A673 (cell line): ENCODE measurements at regions not wholly inside any gene's neighbourhood (a gene's known extent, or its start where the extent isn't known, plus 50 kb on each side); places are given as distances from the start of the nearest gene placed in this dataset.

Source experiments
- BruUV-seq: library from RNA; stranded (reverse); fragments of 400-500 nt; replicated peaks from 2 replicates; lab custom pipeline; 2021; lab: Mats Ljungman, UMichigan
- CTCF ChIA-PET: fragments of 300-600 bp; sonication (Branson Sonifier 250); formaldehyde crosslinking; loops from one replicate; lab custom pipeline; 2022; ENCODE audit warnings: antibody characterized with exemption; lab: Charles Lee
- POLR2A ChIA-PET: fragments of 300-600 bp; sonication (Branson Sonifier 250); formaldehyde crosslinking; loops from one replicate; lab custom pipeline; 2022; ENCODE audit warnings: antibody characterized with exemption; ENCODE audit not compliant: low non-redundant PET; lab: Charles Lee
- DNase-seq: peaks from one replicate; pipeline ENCODE4 v3.0.0-alpha.2; 2015; ENCODE audit warnings: low spot score
- H3K27ac ChIP-seq: fragments of 200-600 bp; sonication (generic); 2 replicates; pipeline ENCODE4 v1.5.1; 2016; ENCODE audit warnings: mixed run types, low read depth, mild to moderate bottlenecking, mixed read lengths, antibody characterized with exemption, low read length; ENCODE audit not compliant: poor library complexity, severe bottlenecking
- H3K27me3 ChIP-seq: fragments of 200-600 bp; sonication (generic); replicated peaks from 2 replicates; pipeline ENCODE4 v1.6.1; 2017; ENCODE audit warnings: mixed run types, low read depth, mild to moderate bottlenecking, mixed read lengths, antibody characterized with exemption, low read length; ENCODE audit not compliant: insufficient read depth, poor library complexity
- H3K36me3 ChIP-seq: fragments of 200-600 bp; sonication (generic); 2 replicates; pipeline ENCODE4 v1.6.1; 2016; ENCODE audit warnings: mixed run types, mild to moderate bottlenecking, mixed read lengths, antibody characterized with exemption, low read length; ENCODE audit not compliant: insufficient read depth, poor library complexity, severe bottlenecking
- H3K4me1 ChIP-seq: fragments of 200-600 bp; sonication (generic); 2 replicates; pipeline ENCODE4 v1.6.1; 2017; ENCODE audit warnings: mixed run types, mild to moderate bottlenecking, mixed read lengths, antibody characterized with exemption, low read length; ENCODE audit not compliant: insufficient read depth, poor library complexity, severe bottlenecking
- H3K4me3 ChIP-seq: fragments of 200-600 bp; sonication (generic); 2 replicates; pipeline ENCODE4 v1.5.1; 2016; ENCODE audit warnings: low read depth, mixed run types, mild to moderate bottlenecking, mixed read lengths, low read length; ENCODE audit not compliant: poor library complexity, severe bottlenecking
- H3K9me3 ChIP-seq: fragments of 200-600 bp; sonication (generic); 2 replicates; pipeline ENCODE4 v1.6.1; 2016; ENCODE audit warnings: mixed run types, low read depth, mild to moderate bottlenecking, mixed read lengths, antibody characterized with exemption, low read length; ENCODE audit not compliant: poor library complexity, severe bottlenecking
- EZH2 ChIP-seq: fragments of 200-600 bp; sonication (generic); IDR thresholded peaks from 2 replicates; pipeline ENCODE4 v1.6.1; 2017; ENCODE audit warnings: borderline replicate concordance, low read depth, mild to moderate bottlenecking, mixed read lengths, antibody characterized with exemption, low read length; ENCODE audit not compliant: poor library complexity, severe bottlenecking
- intact Hi-C: fragments of 100-400 bp; cut with micrococcal nuclease; formaldehyde crosslinking; loops from one replicate; pipeline ENCODE4 v1.10.0; 2022; ENCODE audit not compliant: unreplicated experiment
- TF ChIP-seq, protein P1 (sequence below): fragments of 300-800, 200-600 bp; sonication (generic); conservative IDR thresholded peaks from 2 replicates; pipeline ENCODE4 v1.5.1; 2017; ENCODE audit warnings: low read depth, mild to moderate bottlenecking, antibody characterized with exemption, low read length, moderate library complexity, mixed read lengths

DNA sequence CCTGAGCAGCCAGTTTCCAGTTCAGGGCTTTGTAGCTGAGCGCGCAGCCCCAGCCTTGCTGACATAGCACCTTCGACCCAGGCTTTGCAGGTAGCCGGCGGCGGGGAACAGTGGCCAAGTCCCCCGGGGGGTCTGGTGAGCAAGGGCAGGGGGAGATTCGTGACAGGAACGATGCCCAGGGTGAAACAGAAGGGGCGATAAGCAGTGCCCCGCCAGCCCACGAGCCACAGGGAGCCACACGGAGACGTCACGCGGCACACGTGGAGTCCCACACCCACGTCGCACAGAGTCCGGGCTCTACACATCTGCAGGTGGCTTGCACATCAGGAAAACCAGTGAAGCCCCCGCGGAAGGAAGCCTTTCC is 127.2 kb downstream of the SOX1 start:
- no peaks in the 10 kb centered on the region for H3K36me3 ChIP-seq
- intact Hi-C loops = no loop called here
- TF ChIP-seq, protein P1, sequence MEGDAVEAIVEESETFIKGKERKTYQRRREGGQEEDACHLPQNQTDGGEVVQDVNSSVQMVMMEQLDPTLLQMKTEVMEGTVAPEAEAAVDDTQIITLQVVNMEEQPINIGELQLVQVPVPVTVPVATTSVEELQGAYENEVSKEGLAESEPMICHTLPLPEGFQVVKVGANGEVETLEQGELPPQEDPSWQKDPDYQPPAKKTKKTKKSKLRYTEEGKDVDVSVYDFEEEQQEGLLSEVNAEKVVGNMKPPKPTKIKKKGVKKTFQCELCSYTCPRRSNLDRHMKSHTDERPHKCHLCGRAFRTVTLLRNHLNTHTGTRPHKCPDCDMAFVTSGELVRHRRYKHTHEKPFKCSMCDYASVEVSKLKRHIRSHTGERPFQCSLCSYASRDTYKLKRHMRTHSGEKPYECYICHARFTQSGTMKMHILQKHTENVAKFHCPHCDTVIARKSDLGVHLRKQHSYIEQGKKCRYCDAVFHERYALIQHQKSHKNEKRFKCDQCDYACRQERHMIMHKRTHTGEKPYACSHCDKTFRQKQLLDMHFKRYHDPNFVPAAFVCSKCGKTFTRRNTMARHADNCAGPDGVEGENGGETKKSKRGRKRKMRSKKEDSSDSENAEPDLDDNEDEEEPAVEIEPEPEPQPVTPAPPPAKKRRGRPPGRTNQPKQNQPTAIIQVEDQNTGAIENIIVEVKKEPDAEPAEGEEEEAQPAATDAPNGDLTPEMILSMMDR = no peak
- TF ChIP-seq EZH2 = no peak
- no peak overlapping the region for H3K4me3 ChIP-seq
- H3K27ac ChIP-seq = no peak overlapping the region
- ChIA-PET CTCF (no interaction called here), POLR2A (no interaction called here)
- peaks cover 20% of the 10 kb centered on the region for H3K27me3 ChIP-seq
- BruUV-seq = no TSS peak
- no peaks in the 10 kb centered on the region for H3K4me1 ChIP-seq
- H3K9me3 ChIP-seq = no peaks in the 10 kb centered on the region
- DNase-seq = no peak

DNA sequence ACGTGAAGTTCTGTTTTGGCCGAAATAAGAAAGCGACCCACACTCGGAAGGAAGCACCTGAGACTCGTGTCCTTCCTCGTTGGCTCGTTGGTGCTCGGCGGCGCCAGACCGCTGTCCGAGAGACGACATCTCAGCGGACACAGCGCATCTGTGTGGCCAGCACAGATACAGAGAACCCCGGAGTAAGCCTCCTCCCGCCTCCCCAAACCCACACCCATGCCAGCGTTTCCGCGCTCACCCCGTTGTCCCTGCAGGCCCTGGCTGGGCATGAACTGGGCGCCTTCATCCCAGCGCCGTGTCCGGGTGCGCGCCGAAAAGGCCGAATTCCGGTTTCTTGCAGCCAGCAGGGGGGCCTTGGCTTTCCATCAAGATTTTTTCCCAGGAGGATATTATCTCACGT is 127.6 kb downstream of the SOX1 start:
- Histone ChIP-seq H3K4me1 (no peaks in the 10 kb centered on the region), H3K4me3 (no peak overlapping the region), H3K36me3 (no peaks in the 10 kb centered on the region), H3K27me3 (peaks cover 17% of the 10 kb centered on the region), H3K27ac (no peak overlapping the region), H3K9me3 (no peaks in the 10 kb centered on the region)
- TF ChIP-seq, protein P1 = no peak
- no peak for TF ChIP-seq EZH2
- CTCF ChIA-PET = no interaction called here
- intact Hi-C loops = no loop called here
- DNase-seq = no peak
- POLR2A ChIA-PET = no interaction called here
- no TSS peak for BruUV-seq

- Histone ChIP-seq H3K27ac (no peak overlapping the region), H3K27me3 (peaks cover 23% of the 10 kb centered on the region), H3K4me1 (no peaks in the 10 kb centered on the region), H3K36me3 (no peaks in the 10 kb centered on the region), H3K9me3 (no peaks in the 10 kb centered on the region), H3K4me3 (no peak overlapping the region)
- BruUV-seq = no TSS peak
- ChIA-PET CTCF (no interaction called here), POLR2A (no interaction called here)
- no peak for DNase-seq
- intact Hi-C loops = no loop called here
- TF ChIP-seq, protein P1 = no peak
- no peak for TF ChIP-seq EZH2
These were observed 131.6 kb downstream of the SOX1 start for GRCh38 chr13:112198396-112199010.
